Prostate gland (tissue), 2 donors: ENCODE measurements at regions not wholly inside any gene's neighbourhood (a gene's known extent, or its start where the extent isn't known, plus 50 kb on each side); places are given as distances from the start of the nearest gene placed in this dataset.
"Not testable (repeated sequence)": the region's sequence is repeated elsewhere in the genome, so short reads cannot be mapped to it uniquely, and the experiment has no call there.

Source experiments
- DNase-seq: peaks from one replicate; pipeline ENCODE4 v3.0.0-alpha.2; 2019; ENCODE audit warnings: low spot score
- H3K27ac ChIP-seq, 2 donors: fragments of 200-600 bp; sonication (generic); 2 replicates each; pipeline ENCODE4 v1.5.1; 2017 to 2019
- H3K27me3 ChIP-seq: fragments of 200-600 bp; sonication (generic); replicated peaks from 2 replicates; pipeline ENCODE4 v1.5.1; 2019; ENCODE audit not compliant: insufficient read depth
- H3K36me3 ChIP-seq, 2 donors: fragments of 200-600 bp; sonication (generic); 1 replicate in 1 of 2; 2 replicates in 1 of 2; pipeline versions ENCODE4 v1.5.1 to v1.8.1; 2017 to 2019
- H3K4me1 ChIP-seq: fragments of 200-600 bp; sonication (generic); replicated peaks from 2 replicates; pipeline ENCODE4 v1.5.1; 2019
- H3K4me3 ChIP-seq, 2 donors: fragments of 200-600 bp; sonication (generic); 2 replicates each; pipeline ENCODE4 v1.5.1; 2017 to 2019
- H3K9me3 ChIP-seq: fragments of 200-600 bp; sonication (generic); 2 replicates; pipeline ENCODE4 v1.5.1; 2017
- POLR2A ChIP-seq: fragments of 450-650 bp; IDR thresholded peaks from one replicate; pipeline ENCODE4 v1.6.1; 2016; ENCODE audit warnings: antibody characterized with exemption, mild to moderate bottlenecking
- POLR2AphosphoS5 ChIP-seq: sonication (generic); formaldehyde crosslinking; IDR thresholded peaks from one replicate; pipeline ENCODE4 v1.6.1; 2017; ENCODE audit warnings: antibody characterized with exemption
- WGBS: methylation state at CpG from one replicate; pipeline ENCODE4 v1.1.5; 2018; 5-methylcytosine and 5-hydroxymethylcytosine counted together
- intact Hi-C: fragments of 100-400 bp; cut with DNase I; formaldehyde crosslinking; loops from one replicate; pipeline ENCODE4 v1.14.2; 2022
- TF ChIP-seq, protein P1 (sequence below), 4 experiments: fragments of 200-600 bp in 2 of 4; fragments of 450-650 bp in 2 of 4; sonication (generic) in 2 of 4; IDR thresholded peaks; 1 replicate in 3 of 4; 2 replicates in 1 of 4; pipeline ENCODE4 v1.5.1; 2016 to 2019; ENCODE audit warnings: antibody characterized with exemption in 4 of 4, mild to moderate bottlenecking in 2 of 4, moderate library complexity in 2 of 4

DNA sequence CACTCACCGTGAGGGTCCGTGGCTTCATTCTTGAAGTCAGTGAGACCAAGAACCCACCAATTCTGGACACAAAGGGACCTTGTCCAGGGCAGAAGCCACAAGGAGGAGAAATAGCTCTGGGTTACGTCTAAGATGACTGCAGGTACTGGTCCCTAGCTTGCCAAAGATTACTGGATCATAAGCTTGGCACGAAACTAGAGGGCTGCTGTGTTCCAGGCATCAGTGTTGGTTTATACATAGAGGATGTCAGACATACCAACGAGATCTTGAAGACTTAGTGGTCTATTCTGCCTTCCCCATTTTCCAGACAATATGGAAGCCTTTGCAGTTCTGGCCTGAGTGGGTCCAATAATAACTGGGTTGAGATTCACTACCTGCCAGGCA is 175.7 kb downstream of the TBX18 start:
- Histone ChIP-seq H3K4me1 (no peaks in the 10 kb centered on the region), H3K27ac (no peak overlapping the region), H3K27me3 (no peaks in the 10 kb centered on the region), H3K4me3 (no peak overlapping the region), H3K9me3 (no peaks in the 10 kb centered on the region), H3K36me3 (no peaks in the 10 kb centered on the region)
- 88% methylated on average over 5 of the region's 5 CpGs for WGBS
- intact Hi-C loops = no loop called here
- TF ChIP-seq, protein P1, sequence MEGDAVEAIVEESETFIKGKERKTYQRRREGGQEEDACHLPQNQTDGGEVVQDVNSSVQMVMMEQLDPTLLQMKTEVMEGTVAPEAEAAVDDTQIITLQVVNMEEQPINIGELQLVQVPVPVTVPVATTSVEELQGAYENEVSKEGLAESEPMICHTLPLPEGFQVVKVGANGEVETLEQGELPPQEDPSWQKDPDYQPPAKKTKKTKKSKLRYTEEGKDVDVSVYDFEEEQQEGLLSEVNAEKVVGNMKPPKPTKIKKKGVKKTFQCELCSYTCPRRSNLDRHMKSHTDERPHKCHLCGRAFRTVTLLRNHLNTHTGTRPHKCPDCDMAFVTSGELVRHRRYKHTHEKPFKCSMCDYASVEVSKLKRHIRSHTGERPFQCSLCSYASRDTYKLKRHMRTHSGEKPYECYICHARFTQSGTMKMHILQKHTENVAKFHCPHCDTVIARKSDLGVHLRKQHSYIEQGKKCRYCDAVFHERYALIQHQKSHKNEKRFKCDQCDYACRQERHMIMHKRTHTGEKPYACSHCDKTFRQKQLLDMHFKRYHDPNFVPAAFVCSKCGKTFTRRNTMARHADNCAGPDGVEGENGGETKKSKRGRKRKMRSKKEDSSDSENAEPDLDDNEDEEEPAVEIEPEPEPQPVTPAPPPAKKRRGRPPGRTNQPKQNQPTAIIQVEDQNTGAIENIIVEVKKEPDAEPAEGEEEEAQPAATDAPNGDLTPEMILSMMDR (IDR thresholded peaks at IDR 0.05) = no peak
- TF ChIP-seq POLR2A (no peak), POLR2AphosphoS5 (no peak)
- DNase-seq = no peak

DNA sequence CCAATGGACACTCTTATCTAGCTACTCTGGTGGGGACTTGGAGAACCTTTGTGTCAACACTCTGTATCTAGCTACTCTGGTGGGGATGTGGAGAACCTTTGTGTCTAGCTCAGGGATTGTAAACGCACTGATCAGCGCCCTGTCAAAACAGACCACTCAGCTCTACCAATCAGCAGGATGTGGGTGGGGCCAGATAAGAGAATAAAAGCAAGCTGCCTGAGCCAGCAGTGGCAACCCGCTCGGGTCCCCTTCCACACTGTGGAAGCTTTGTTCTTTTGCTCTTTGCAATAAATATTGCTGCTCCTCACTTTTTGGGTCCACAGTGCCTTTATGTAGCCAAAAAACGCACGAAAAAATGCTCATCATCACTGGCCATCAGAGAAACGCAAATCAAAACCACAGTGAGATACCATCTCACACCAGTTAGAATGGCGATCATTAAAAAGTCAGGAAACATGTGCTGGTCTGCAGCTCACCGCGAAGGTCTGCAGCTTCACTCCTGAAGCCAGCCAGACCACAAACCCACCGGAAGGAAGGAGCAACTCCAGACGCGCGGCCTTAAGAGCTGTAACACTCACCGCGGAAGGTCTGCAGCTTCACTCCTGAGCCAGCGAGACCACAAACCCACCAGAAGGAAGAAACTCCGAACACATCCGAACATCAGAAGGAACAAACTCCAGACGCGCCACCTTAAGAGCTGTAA is 176.3 kb downstream of the TBX18 start:
- H3K4me1 ChIP-seq, H3K27ac ChIP-seq, DNase-seq, H3K36me3 ChIP-seq, H3K4me3 ChIP-seq, intact Hi-C loops, H3K27me3 ChIP-seq, H3K9me3 ChIP-seq: not testable (repeated sequence)
- 84% methylated on average over 21 of the region's 21 CpGs for WGBS

DNA sequence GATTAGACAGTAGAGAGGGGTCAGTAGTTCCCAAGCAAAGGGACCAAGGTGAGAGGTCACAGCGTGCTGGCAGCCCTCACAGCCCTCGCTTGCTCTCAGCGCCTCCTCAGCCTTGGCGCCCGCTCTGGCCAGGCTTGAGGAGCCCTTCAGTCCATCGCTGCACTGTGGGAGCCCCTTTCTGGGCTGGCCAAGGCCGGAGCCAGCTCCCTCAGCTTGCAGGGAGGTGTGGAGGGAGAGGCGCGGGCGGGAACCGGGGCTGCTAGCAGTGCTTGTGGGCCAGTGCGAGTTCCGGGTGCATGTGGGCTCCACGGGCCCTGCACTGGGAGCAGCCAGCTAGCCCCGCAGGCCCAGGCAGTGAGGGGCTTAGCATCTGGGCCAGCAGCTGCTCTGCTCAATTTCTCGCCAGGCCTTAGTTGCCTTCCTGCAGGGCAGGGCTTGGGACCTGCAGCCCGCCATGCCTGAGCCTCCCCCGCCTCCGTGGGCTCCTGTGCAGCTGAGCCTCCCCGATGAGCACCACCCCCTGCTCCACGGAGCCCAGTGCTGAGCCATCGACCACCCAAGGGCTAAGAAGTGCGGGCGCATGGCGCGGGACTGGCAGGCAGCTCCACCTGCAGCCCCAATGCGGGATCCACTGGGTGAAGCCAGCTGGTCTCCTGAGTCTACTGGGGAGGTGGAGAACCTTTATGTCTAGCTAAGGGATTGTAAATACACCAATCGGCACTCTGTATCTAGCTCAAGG is 177.0 kb downstream of the TBX18 start:
- H3K9me3 ChIP-seq, H3K4me1 ChIP-seq, H3K36me3 ChIP-seq, DNase-seq, H3K27me3 ChIP-seq, H3K4me3 ChIP-seq, intact Hi-C loops, H3K27ac ChIP-seq: not testable (repeated sequence)
- WGBS = 97% methylated on average over 27 of the region's 28 CpGs

DNA sequence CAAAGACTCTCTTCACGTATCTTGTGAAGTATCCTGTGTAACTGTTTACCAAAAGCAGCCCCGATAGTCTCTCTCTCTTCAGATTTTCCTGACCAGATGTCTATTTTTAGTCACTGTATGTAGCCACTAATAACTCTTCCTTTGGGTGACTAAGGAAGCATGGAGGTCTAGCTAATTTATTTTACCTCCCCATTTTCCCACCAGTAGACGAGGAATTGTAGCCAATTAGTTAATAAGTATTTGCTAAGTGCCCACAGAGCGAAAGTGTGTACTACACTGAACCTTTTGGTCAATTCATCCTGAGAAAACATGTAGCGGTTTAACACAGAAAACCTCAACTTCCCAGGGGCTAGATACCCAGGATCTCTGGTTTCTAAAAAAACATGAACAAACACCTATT is 180.6 kb downstream of the TBX18 start:
- Histone ChIP-seq H3K27me3 (no peaks in the 10 kb centered on the region), H3K27ac (no peak overlapping the region), H3K9me3 (no peaks in the 10 kb centered on the region), H3K4me1 (no peaks in the 10 kb centered on the region), H3K36me3 (no peaks in the 10 kb centered on the region), H3K4me3 (no peak overlapping the region)
- DNase-seq = no peak
- 51% methylated on average over 5 of the region's 5 CpGs for WGBS
- no peak for TF ChIP-seq POLR2AphosphoS5
- no peak for TF ChIP-seq POLR2A
- TF ChIP-seq, protein P1 (IDR thresholded peaks at IDR 0.05) = no peak
- intact Hi-C loops = no loop called here

DNA sequence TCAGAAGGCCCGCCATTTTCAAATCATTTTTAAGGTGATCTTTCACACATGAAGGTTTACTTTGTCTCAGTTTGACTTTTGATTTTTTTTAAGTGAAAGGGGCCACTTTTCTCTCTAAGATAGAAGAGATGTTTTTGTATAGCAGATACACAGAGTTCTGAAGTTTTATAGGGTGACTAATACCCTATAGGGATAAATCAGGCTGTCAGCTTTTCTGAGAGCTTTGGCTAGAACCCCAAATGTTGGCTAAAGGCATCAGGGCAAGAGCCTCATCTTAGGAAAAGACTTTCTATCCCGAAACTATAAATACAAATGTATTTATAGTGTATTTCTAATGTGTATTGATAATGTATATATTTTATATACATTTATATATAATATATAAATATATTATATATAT is 181.4 kb downstream of the TBX18 start:
- 53% methylated on average over 2 of the region's 2 CpGs for WGBS
- TF ChIP-seq POLR2AphosphoS5 = no peak
- H3K9me3 ChIP-seq = no peaks in the 10 kb centered on the region
- H3K36me3 ChIP-seq = no peaks in the 10 kb centered on the region
- DNase-seq = no peak
- intact Hi-C loops = no loop called here
- H3K27me3 ChIP-seq = no peaks in the 10 kb centered on the region
- no peak overlapping the region for H3K27ac ChIP-seq
- H3K4me1 ChIP-seq = no peaks in the 10 kb centered on the region
- H3K4me3 ChIP-seq = no peak overlapping the region

GRCh38 chr6:84581494-84582259 is 182.7 kb downstream of the TBX18 start:
- H3K4me1 ChIP-seq = no peaks in the 10 kb centered on the region
- H3K27me3 ChIP-seq = no peaks in the 10 kb centered on the region
- TF ChIP-seq, protein P1 (IDR thresholded peaks at IDR 0.05) = no peak
- no peak for TF ChIP-seq POLR2AphosphoS5
- TF ChIP-seq POLR2A = no peak
- H3K27ac ChIP-seq = no peak overlapping the region
- 61% methylated on average over 4 of the region's 4 CpGs for WGBS
- H3K36me3 ChIP-seq = no peaks in the 10 kb centered on the region
- H3K9me3 ChIP-seq = no peaks in the 10 kb centered on the region
- DNase-seq = no peak
- intact Hi-C loops = no loop called here
- no peak overlapping the region for H3K4me3 ChIP-seq
